BE2C (cell line): ENCODE measurements at regions not wholly inside any gene's neighbourhood (a gene's known extent, or its start where the extent isn't known, plus 50 kb on each side); places are given as distances from the start of the nearest gene placed in this dataset.

Experiments
- DNase-seq: peaks from one replicate; pipeline ENCODE4 v3.0.0-alpha.2; 2020
- H3K27me3 ChIP-seq: fragments of 250-450 bp; sonication (Bioruptor Pico); 2 replicates; pipeline ENCODE4 v1.5.1; 2020; ENCODE audit warnings: mild to moderate bottlenecking
- H3K36me3 ChIP-seq: fragments of 250-450 bp; sonication (Bioruptor Pico); 2 replicates; pipeline ENCODE4 v1.5.1; 2020; ENCODE audit warnings: mild to moderate bottlenecking
- H3K4me1 ChIP-seq: fragments of 250-450 bp; sonication (Bioruptor Pico); 2 replicates; pipeline ENCODE4 v1.5.1; 2020
- H3K4me3 ChIP-seq: 2 replicates; pipeline ENCODE4 v1.5.1; 2011; ENCODE audit warnings: low read depth, low read length
- H3K9me3 ChIP-seq: fragments of 250-450 bp; sonication (Bioruptor Pico); 2 replicates; pipeline ENCODE4 v1.5.1; 2020
- CTCF ChIP-seq: IDR thresholded peaks from 2 replicates; pipeline ENCODE4 v1.5.1; 2012; ENCODE audit warnings: mild to moderate bottlenecking, low read depth, low read length

- no peak for DNase-seq
- H3K27me3 ChIP-seq: no peaks in the 10 kb centered on the region
- no peaks in the 10 kb centered on the region for H3K9me3 ChIP-seq
- no peaks in the 10 kb centered on the region for H3K36me3 ChIP-seq
- H3K4me3 ChIP-seq: no peak overlapping the region
- no peak for TF ChIP-seq CTCF
- peaks cover 10% of the 10 kb centered on the region for H3K4me1 ChIP-seq
These were observed 1602.0 kb upstream of the LRRTM3 start for GRCh38 chr10:65323802-65324201.

GRCh38 chr10:65325913-65326312 lies 1599.9 kb upstream of the LRRTM3 start:
- no peak for DNase-seq
- TF ChIP-seq CTCF: no peak
- Histone ChIP-seq H3K4me3 (no peak overlapping the region), H3K9me3 (no peaks in the 10 kb centered on the region), H3K27me3 (no peaks in the 10 kb centered on the region), H3K36me3 (no peaks in the 10 kb centered on the region), H3K4me1 (no peaks in the 10 kb centered on the region; the same call in none of the 2 replicates)

DNA sequence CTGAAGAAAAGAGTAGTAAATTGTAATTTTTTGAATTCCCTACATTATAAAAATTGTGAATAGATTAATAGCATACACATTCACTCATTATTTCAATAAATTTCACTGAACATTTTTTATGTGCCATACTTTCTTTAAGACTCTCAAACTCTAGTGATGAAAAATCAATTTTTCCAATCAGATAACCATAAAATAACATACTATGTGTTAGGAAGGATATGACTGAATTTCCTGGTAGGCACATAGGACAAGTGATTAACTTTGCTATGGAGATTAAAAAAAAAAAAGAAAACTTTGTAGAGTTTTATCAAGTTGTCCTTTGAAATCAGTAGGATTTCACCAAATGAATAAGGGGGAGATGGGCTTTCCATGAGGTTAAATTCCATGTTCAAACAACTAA lies 1597.3 kb upstream of the LRRTM3 start:
- no peak for TF ChIP-seq CTCF
- no peaks in the 10 kb centered on the region for H3K9me3 ChIP-seq
- no peak overlapping the region for H3K4me3 ChIP-seq
- H3K27me3 ChIP-seq: no peaks in the 10 kb centered on the region
- no peak for DNase-seq
- no peaks in the 10 kb centered on the region for H3K36me3 ChIP-seq
- H3K4me1 ChIP-seq: peaks cover 5% of the 10 kb centered on the region; the same call in 1 of the 2 replicates

DNA sequence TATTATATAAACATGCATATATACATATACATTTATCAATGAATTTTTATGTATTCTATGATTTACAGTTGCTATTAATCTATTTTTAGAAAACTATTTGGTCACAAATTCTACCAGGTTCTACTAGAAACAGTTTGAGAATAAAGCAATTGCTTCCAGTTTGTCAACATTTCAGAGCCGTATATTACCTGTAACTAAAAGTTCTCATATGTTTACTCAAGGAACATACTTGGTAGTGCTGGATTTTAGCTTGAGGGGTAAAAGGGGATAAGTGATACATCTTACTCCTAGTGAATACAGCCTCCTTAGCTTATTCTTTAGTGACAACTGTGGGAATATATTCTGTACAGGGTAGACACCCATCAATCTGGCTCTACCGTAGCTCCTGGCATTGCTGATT lies 1590.5 kb upstream of the LRRTM3 start:
- Histone ChIP-seq H3K4me1 (peaks cover 5% of the 10 kb centered on the region; the same call in 1 of the 2 replicates), H3K4me3 (no peak overlapping the region), H3K9me3 (no peaks in the 10 kb centered on the region), H3K36me3 (no peaks in the 10 kb centered on the region), H3K27me3 (no peaks in the 10 kb centered on the region)
- no peak for DNase-seq
- TF ChIP-seq CTCF: no peak

DNA sequence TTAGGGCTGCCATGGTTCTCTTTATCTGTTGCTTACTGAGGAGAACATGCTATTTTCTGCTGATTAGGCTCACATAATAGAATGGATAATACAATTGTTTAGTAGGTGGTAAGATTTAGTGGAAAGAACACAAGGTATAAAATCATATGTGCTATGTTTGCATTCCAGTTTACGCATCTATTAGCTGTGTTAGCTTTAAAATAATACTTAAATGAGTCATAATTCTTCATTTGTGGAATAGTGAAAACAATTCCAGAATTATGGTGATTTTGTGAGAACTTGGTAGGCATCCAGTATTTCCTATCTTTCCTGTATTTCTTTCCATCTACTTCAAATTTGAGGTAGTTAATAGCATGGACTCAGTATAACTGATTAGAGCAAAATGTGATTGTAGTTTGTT lies 1585.5 kb upstream of the LRRTM3 start:
- H3K4me1 ChIP-seq: peaks cover 16% of the 10 kb centered on the region
- TF ChIP-seq CTCF: no peak
- no peaks in the 10 kb centered on the region for H3K9me3 ChIP-seq

GRCh38 chr10:65341323-65341925 lies 1584.4 kb upstream of the LRRTM3 start:
- DNase-seq: peak; percentile 37
- H3K27me3 ChIP-seq: no peaks in the 10 kb centered on the region
- H3K9me3 ChIP-seq: no peaks in the 10 kb centered on the region
- H3K4me1 ChIP-seq: peaks cover 16% of the 10 kb centered on the region
- no peak overlapping the region for H3K4me3 ChIP-seq
- no peaks in the 10 kb centered on the region for H3K36me3 ChIP-seq
- TF ChIP-seq CTCF: no peak

More for the DNA sequence above, 1585.5 kb upstream of the LRRTM3 start:
- Histone ChIP-seq H3K36me3 (no peaks in the 10 kb centered on the region), H3K27me3 (no peaks in the 10 kb centered on the region), H3K4me3 (no peak overlapping the region)
- DNase-seq: no peak
